Smooth muscle cell (in vitro differentiated cells): ENCODE measurements at regions not wholly inside any gene's neighbourhood (a gene's known extent, or its start where the extent isn't known, plus 50 kb on each side); places are given as distances from the start of the nearest gene placed in this dataset.

Experiments
- DNase-seq: peaks from one replicate; lab custom pipeline; 2025; ENCODE audit not compliant: unreplicated experiment; lab: John Stamatoyannopoulos, UW
- H2AFZ ChIP-seq: fragments of 200-600 bp; sonication (generic); 2 replicates; pipeline ENCODE4 v1.6.0; 2016; ENCODE audit warnings: antibody characterized with exemption, low read depth, mild to moderate bottlenecking
- H3F3A ChIP-seq: fragments of 200-600 bp; sonication (generic); 2 replicates; pipeline ENCODE4 v1.6.0; 2017; ENCODE audit warnings: antibody characterized with exemption, low read depth
- H3K27ac ChIP-seq: fragments of 200-600 bp; sonication (generic); 2 replicates; pipeline ENCODE4 v1.5.1; 2016; ENCODE audit warnings: low read depth, mild to moderate bottlenecking
- H3K27me3 ChIP-seq: fragments of 200-600 bp; sonication (generic); 2 replicates; pipeline ENCODE4 v1.6.1; 2016; ENCODE audit warnings: low read depth, mild to moderate bottlenecking
- H3K36me3 ChIP-seq: fragments of 200-600 bp; sonication (generic); 2 replicates; pipeline ENCODE4 v1.5.1; 2016; ENCODE audit warnings: low read depth
- H3K4me1 ChIP-seq: fragments of 200-600 bp; sonication (generic); 2 replicates; pipeline ENCODE4 v1.5.1; 2016; ENCODE audit warnings: low read depth
- H3K4me2 ChIP-seq: fragments of 200-600 bp; sonication (generic); 2 replicates; pipeline ENCODE4 v1.6.0; 2016; ENCODE audit warnings: mild to moderate bottlenecking
- H3K4me3 ChIP-seq: fragments of 200-600 bp; sonication (generic); 2 replicates; pipeline ENCODE4 v1.5.1; 2016; ENCODE audit warnings: mild to moderate bottlenecking
- H3K79me2 ChIP-seq: fragments of 200-600 bp; sonication (generic); 2 replicates; pipeline ENCODE4 v1.6.0; 2016; ENCODE audit warnings: low read depth, mild to moderate bottlenecking
- H3K9ac ChIP-seq: fragments of 200-600 bp; sonication (generic); 2 replicates; pipeline ENCODE4 v1.6.0; 2016; ENCODE audit warnings: low read depth
- H3K9me3 ChIP-seq: fragments of 200-600 bp; sonication (generic); replicated peaks from 2 replicates; pipeline ENCODE4 v1.5.1; 2016; ENCODE audit warnings: low read depth
- H4K20me1 ChIP-seq: fragments of 200-600 bp; sonication (generic); 2 replicates; pipeline ENCODE4 v1.6.0; 2016; ENCODE audit warnings: low read depth
- WGBS: methylation state at CpG from one replicate; pipeline ENCODE4 v1.1.7; 2016; ENCODE audit warnings: low lambda C conversion rate; 5-methylcytosine and 5-hydroxymethylcytosine counted together
- TF ChIP-seq, protein P1 (sequence below): fragments of 200-600 bp; sonication (generic); IDR thresholded peaks from 2 replicates; pipeline ENCODE4 v1.5.1; 2017; ENCODE audit warnings: borderline replicate concordance, mild to moderate bottlenecking, antibody characterized with exemption; ENCODE audit not compliant: insufficient read depth, poor library complexity, severe bottlenecking

DNA sequence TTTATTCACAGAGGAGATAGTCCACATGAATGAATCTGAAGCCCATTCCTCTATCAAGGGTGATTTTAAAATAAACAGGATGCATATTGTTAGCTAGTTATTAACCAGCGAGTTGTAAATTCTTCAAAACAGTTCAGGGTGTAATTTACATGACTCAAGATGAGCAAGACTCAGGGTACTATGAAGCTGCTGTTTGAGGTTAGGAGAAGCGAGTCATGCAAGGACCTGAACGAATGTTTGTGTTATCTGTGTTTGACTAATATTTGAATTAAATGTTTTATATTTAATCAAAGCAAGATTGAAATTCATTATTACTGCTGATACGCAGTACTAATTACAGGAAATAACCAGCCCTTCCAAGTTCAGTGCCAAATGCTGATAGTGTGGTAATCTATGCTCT, 191.1 kb downstream of the SAMD5 start:
- no peaks in the 10 kb centered on the region for H3K36me3 ChIP-seq
- H3K4me1 ChIP-seq, result no peaks in the 10 kb centered on the region
- H3K9ac ChIP-seq, result no peak overlapping the region
- H4K20me1 ChIP-seq, result no peaks in the 10 kb centered on the region
- no peak overlapping the region for H2AFZ ChIP-seq
- H3K79me2 ChIP-seq, result no peaks in the 10 kb centered on the region
- no peak overlapping the region for H3K4me2 ChIP-seq
- H3K9me3 ChIP-seq, result no peaks in the 10 kb centered on the region
- no peak overlapping the region for H3K4me3 ChIP-seq
- TF ChIP-seq, protein P1, sequence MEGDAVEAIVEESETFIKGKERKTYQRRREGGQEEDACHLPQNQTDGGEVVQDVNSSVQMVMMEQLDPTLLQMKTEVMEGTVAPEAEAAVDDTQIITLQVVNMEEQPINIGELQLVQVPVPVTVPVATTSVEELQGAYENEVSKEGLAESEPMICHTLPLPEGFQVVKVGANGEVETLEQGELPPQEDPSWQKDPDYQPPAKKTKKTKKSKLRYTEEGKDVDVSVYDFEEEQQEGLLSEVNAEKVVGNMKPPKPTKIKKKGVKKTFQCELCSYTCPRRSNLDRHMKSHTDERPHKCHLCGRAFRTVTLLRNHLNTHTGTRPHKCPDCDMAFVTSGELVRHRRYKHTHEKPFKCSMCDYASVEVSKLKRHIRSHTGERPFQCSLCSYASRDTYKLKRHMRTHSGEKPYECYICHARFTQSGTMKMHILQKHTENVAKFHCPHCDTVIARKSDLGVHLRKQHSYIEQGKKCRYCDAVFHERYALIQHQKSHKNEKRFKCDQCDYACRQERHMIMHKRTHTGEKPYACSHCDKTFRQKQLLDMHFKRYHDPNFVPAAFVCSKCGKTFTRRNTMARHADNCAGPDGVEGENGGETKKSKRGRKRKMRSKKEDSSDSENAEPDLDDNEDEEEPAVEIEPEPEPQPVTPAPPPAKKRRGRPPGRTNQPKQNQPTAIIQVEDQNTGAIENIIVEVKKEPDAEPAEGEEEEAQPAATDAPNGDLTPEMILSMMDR, result no peak
- no peak for DNase-seq
- no peaks in the 10 kb centered on the region for H3F3A ChIP-seq
- H3K27ac ChIP-seq, result no peak overlapping the region
- H3K27me3 ChIP-seq, result no peaks in the 10 kb centered on the region
- WGBS, result 25% methylated on average over 4 of the region's 4 CpGs

DNA sequence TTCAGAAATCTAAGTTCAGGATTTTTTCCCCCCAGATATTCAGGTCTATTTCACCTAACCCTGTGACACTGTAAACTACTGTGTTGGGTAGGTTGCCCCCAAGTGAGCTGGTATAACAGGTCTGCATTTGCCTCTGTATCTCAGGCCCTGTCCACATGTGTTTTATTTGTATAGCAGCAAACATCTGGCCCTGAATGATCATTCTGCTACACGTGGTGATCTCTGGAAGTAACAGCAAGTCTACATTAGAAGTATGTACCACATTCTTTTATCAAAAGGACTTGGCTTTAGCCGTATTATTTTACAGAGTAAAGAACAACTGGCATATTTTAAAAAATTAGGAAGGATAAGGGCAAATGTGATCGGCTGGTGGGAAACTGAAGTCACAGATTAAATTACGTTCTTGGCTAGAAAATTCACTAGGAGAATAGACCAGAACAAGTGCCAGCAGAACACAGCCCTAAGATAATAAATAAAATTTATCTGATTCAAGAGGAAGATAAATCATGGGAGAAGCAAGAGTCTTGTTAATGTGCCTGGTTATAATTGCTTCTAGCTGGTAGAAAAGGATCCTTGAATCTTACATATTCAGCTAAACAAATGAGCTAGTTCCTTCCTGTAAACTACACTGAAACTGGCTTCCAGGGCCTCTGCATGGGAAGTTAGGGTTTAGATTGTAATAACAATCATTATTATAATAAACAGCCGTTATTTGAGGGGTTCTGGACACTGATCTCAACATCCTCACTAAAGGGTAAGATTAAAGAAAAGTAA, 192.1 kb downstream of the SAMD5 start:
- no peak for DNase-seq
- Histone ChIP-seq H4K20me1 (no peaks in the 10 kb centered on the region), H3K9me3 (no peaks in the 10 kb centered on the region), H3K9ac (no peak overlapping the region), H3K36me3 (no peaks in the 10 kb centered on the region), H3K79me2 (no peaks in the 10 kb centered on the region), H3K4me3 (no peak overlapping the region), H3F3A (no peaks in the 10 kb centered on the region), H2AFZ (no peak overlapping the region), H3K27me3 (no peaks in the 10 kb centered on the region), H3K4me2 (no peak overlapping the region), H3K4me1 (no peaks in the 10 kb centered on the region), H3K27ac (no peak overlapping the region)
- WGBS, result 72% methylated on average over 5 of the region's 5 CpGs
- TF ChIP-seq, protein P1, result no peak

DNA sequence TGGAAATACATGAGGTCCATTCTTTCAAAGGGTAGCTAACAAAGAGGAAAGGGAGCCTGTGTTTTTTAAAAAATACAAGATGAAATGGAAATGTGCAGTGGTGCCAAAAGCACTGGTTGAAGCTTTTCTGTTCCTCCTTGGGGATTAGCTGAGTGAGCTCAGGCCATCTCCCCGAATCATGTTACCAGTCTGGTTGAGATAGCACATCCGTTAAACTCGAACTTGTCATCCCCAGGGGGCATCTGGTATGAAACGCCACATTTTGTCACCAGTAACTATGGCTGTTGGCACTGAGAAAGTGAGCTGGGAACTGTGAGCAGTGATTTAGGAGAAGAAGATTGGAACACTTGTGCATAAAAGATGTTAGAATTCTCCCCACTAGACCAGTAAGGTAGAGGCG, 196.2 kb downstream of the SAMD5 start:
- Histone ChIP-seq H2AFZ (no peak overlapping the region), H3K4me2 (no peak overlapping the region), H3K79me2 (no peaks in the 10 kb centered on the region), H3K4me1 (no peaks in the 10 kb centered on the region), H3K27ac (no peak overlapping the region), H3K27me3 (no peaks in the 10 kb centered on the region), H3K9ac (no peak overlapping the region), H3K9me3 (no peaks in the 10 kb centered on the region), H3K36me3 (no peaks in the 10 kb centered on the region), H3K4me3 (no peak overlapping the region), H4K20me1 (no peaks in the 10 kb centered on the region), H3F3A (no peaks in the 10 kb centered on the region)
- TF ChIP-seq, protein P1, result no peak
- no peak for DNase-seq
- WGBS, result 46% methylated on average over 5 of the region's 5 CpGs

DNA sequence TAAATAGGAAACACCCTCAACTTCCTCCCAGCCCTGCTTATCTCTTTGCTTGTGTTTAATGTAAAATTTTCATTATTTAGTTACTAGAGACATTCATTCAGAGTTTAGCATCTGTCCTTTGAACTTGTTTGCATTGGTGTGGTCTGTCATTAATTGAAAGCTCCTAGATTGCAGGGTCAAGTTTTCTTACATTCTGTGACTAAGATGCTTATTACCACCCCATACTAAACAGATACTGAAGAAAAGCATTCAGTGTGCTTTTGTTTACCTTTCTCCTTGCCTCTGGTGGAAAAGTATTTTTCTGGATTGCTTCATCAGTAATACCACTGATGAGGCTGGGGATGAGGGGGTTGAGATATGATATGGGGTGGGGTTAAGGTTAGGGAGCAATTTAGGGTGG, 199.0 kb downstream of the SAMD5 start:
- Histone ChIP-seq H4K20me1 (no peaks in the 10 kb centered on the region), H3K9ac (no peak overlapping the region), H3K27me3 (no peaks in the 10 kb centered on the region), H3K79me2 (no peaks in the 10 kb centered on the region), H3F3A (no peaks in the 10 kb centered on the region), H3K9me3 (no peaks in the 10 kb centered on the region), H2AFZ (no peak overlapping the region), H3K27ac (no peak overlapping the region), H3K4me3 (no peak overlapping the region), H3K4me2 (no peak overlapping the region), H3K36me3 (no peaks in the 10 kb centered on the region), H3K4me1 (no peaks in the 10 kb centered on the region)
- TF ChIP-seq, protein P1, result no peak
- DNase-seq, result no peak
